ENCODE measurements at regions not wholly inside any gene's neighbourhood (a gene's known extent, or its start where the extent isn't known, plus 50 kb on each side); places are given as distances from the start of the nearest gene placed in this dataset.

DNA sequence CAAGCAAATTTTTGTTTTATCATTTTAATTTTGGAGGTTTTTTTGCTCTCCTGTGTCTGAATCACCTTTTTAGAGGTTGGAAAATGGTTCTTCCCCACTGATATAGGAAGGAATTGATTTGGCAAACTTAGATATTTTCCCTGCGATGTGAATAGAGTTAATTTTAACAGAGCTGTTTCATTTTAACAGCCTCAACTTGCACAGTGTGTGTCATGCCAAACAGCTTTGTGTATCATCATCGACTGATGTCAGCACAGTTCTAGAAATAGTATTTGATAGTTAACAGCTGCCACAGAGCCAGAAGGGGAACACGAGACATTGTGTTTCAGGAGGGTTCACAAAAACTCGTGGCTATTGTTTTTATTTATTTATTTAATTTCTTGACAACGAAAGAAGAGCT is 243.1 kb upstream of the FOXN3 start:
- DNase-seq (ENCODE audit: low spot score): no peak

DNA sequence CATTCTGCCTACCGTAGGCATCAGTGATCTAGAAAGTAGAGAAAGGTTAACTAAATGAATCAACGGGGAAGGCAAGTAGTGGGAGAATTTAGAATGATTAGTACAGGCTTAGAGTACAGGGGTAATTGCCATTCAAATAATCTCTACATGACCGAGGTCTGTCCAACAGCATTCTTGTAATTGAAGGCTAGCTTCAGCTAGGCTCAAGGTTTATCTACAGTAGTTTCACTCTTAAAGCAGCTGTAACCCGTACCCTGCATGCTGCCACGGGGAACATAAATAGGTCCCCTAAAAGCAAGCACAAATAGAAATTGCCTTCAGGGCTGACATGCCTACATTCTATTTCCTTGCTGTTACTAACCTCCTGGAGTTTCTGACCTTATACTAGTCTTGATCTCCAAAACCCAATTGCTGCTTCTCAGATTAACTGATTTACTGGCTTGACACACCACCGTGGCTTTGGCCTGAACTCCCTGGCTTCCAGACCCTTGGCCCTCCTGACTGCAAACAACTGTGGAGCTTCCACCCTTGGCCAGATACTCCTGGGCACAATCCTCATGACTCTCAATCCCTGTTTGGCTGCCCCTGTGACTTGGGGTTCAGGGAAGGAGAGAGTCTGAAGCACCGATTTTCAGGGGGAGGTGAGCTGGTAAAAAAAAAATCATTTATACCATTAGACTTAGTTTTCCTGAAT is 242.1 kb upstream of the FOXN3 start:
- no peak for DNase-seq (ENCODE audit: low spot score)

DNA sequence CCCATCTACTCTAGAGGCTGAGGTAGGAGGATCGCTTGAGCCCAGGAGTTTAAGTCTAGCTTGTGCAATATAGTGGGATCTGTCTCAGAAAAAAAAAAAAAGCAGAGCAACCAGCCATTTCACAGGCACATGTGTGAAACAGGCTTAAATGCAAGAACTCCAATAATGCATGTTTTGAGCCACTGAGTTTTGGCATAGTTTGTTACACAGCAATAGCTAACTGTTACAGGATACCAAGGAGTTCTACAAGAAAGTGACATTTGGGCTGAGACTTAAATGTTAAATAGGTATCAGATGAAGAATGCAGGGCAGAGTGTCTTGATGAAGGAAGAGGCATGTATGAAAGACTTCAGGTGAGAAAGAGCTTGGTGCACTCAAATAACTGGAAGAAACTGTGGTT is 240.0 kb upstream of the FOXN3 start:
- DNase-seq (ENCODE audit: low spot score): no peak

DNA sequence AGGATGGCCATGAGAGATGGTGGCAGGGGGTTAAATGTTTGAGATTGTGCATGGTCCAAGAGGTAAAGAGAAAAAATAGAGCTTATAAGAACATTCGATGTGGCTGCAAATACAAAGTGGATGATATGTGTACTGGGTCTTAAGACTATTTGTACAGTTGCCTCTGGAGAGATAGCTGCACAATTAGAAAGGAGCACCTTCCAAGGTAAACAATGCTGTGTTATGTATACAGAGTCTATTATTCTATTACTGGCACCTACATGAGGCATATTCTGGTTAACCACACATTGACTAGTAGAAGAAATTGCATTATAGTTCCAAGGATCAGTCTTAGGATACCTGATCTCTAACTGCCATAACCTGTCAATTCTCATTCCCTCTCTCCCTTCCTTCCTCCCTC is 238.0 kb upstream of the FOXN3 start:
- no peak for DNase-seq (ENCODE audit: low spot score)

DNA sequence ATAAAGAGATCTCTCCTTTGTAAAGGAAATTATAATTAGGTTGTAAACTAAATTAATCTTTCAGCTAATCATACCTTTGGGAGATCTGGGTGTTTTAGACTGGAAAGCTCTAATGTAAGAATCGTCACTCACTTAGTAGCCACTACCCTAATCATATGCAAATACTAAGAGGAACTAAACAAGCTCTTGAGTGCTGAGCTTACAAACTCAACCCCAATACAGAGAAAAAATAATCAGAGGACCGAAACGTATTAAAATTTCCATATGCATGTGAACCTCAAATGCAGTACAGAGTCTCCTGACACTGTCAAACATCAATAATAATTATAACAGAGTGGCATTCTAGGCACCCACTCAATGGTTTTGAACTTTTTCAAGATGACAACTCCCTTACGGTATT is 235.3 kb upstream of the FOXN3 start:
- DNase-seq (ENCODE audit: low spot score): no peak

DNA sequence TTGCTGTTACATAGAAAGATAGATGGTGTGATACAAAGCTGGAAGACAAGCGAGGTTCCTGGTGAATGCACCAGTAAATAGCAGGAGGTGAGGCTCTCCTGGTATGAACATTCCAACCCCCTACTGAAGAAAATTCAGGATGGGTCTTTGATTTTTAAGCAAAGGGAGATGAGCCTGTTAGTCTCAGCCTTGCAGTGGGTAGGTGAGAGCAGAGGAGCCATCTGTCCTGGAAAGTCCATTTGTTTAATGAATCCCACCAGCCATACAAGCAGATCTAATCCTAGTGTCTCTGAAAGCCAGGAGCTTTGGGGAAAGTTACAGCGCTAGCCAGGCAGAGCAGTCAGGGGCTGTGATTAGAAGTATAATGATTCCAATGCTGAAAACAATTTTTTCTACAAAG is 234.8 kb upstream of the FOXN3 start:
- DNase-seq (ENCODE audit: low spot score): peak; percentile 73

DNA sequence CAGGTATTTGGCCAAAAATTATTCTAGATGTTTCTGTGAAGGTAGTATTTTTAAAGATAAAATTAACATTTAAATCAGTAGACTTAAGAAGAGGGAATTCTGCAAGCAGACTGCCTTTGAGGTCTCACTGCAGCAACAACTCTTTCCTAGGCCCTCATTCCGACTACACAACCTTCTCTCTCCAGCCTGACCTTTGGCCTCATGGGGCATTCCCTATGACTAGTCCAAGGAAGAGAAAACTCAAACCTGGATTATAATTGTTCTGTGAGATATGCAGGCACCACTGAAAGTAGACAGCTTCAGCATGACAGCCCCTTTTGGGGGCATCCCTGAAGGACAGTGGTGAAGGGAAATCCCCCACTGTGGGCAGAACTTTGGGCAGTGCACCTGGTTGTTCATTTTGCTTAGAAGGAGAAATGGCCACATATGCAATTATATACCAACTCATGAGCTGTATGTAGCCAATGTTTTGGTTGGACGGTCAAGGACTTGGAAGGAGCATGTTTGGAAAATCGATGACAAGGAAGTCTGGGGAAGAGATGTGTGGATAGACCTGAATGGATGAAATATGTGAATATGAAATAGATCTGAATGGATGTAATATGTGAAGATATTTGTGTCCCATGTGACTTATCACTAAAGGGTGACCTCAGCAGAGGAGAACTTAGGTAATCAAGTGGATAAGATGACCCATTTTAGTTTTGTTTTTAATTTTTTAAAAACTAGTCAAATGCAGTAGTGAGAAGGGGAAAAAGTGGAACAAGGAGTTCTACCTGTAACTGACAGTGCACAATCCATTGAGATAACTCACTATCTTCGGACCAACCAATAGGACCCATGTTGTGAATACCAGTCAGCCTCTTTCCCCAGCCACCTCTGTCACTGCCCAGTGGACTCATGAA is 233.3 kb upstream of the FOXN3 start:
- no peak for DNase-seq (ENCODE audit: low spot score)

DNA sequence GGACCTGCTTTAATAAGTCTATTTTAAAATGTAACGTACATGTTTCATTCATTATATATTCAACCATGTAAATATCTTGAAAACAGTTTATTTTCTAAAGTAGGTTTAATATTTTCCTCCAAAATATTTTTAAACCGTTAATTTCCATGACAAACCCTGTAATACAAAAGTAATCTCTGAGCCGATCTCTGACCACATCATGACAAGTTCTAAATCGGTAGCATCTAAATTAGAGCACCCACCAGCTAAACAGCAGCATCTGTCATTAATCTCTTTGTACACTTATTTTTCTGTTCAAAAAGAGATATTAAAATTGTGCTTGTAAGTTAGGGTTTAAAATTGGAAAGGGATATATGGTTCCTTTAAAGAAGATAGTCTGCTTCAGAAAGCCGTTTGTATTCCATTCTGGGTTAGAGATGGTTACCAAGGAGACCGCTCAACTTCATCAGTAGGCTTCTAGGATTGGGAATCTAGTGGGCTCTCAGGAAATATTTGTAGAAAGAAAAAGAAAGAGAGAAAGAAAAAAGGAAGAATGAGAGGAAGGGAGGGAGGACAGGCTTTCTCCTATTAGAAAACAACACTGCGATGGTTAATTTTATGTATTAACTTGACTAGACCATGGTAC is 232.5 kb upstream of the FOXN3 start:
- DNase-seq (ENCODE audit: low spot score): no peak

DNA sequence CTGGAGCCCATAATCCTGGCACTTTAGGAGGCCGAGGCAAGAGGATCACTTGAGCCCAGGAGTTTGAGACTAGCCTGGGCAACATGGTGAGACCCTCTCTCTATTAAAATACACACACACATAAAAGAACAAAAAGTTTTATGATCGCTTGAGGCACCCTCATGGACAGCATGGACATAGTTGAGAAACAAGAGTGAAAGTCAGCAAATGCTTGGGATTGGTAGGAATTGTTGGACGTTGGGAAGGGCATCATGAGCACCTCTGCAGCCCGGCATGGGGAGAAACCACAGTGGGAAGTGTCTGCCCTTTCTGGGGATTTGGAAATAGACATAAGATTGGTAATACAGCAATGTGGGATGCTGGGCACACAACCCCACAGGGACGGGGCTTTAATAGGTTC is 231.9 kb upstream of the FOXN3 start:
- no peak for DNase-seq (ENCODE audit: low spot score)

DNA sequence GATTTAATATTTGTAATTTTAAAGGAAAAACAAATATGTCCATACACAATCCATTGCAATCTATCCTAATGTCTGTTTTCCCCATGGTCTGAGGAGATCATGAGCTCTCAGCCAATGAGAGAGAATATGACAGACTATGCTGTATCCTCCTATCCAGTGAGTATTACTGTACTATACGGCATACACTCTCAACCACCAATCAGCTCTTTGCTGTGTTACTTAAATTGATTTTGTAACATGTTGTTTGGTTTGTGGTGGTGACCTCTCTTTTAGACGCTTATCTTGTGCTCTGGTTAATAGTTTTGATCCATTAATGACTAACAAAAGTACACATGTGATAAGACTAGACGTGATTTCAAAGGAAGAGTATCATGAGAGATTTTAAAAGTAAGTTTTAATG is 231.5 kb upstream of the FOXN3 start:
- DNase-seq (ENCODE audit: low spot score): no peak

DNA sequence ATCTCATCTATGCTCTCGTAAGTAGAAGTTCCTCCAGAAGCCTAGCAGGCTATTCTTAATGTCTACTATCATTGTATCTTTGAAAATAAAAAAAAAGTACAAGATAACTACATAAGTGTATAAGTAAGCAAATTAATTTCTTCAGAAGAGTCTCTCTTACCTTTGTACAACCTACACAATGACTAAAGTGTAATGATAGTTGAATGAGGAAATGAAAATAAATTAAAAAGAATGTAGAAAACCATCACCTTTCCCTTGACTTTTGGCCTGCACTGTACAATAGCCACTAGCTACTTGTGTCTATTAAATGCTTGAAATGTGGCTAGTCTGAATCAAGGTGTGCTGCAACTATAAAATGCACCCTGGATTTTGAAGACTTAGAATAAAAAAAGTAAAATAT is 229.9 kb upstream of the FOXN3 start:
- DNase-seq (ENCODE audit: low spot score): no peak

DNA sequence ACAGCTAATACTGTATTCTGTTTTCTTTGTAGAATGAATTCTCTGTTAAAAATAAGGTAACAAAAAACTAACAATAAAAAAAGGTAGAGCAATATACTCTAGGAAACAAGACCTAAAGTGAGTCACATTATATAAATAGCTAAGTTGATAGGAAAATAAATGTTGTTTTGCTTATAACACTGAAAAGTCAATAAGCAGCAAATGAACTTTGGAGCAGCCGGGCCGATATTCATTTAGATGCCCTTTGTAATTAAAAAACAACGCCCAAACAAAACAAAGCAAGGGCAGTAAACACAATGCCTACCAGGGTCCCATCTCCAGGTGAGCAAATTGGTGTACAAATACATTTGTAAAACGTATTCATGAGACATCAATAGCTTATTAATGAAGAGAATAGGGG is 227.6 kb upstream of the FOXN3 start:
- no peak for DNase-seq (ENCODE audit: low spot score)

DNA sequence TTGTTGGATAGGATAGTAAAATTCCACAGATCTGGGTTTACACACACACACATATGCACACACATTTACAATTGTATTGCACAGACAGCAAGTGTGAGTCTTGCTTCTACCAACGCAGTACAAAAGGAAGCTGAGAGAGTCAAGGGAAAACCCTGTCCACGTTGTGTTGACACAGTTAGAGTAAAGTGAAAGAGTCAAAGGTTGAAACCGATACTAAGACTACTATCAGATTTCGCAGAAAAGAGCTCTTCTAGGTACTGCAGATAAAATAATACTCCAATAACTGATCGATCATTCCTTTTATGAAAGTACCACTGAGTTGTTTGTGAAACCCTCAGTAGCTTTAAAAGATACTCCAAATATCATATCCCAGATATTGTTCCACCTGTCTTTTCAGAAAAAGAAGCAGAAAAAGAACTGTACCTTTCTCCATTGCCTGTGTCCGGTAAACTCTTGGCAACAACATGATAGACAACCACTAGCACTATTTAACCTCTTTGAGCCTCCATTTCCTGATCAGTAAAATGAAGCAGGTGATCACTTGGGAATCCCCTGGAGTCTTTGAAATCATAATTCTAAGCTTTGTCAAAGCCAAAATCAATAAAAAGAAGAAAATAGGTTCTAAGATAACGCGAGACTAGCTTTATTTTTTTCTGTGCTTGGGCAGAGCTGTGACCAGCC is 224.6 kb upstream of the FOXN3 start:
- no peak for DNase-seq (ENCODE audit: low spot score)

DNA sequence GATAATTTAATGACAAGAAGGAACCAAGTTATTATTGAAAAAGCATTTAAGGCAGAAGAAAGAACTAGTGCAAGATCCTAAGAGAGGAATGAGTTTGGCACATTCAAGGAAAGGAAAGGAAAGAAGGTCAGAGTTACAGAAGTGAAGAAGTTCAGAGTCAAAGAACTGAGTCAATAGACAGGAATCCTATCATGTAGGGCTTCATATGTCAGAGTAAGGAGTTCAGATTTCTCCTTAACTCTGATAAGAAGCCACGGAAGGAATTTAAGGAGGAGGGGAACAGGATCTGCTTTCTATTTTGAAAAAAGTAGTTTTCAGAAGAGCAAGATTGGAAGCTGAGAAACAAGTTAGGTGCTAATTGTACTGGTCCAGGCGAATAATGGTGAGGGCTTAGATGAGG is 223.1 kb upstream of the FOXN3 start:
- no peak for DNase-seq (ENCODE audit: low spot score)

DNA sequence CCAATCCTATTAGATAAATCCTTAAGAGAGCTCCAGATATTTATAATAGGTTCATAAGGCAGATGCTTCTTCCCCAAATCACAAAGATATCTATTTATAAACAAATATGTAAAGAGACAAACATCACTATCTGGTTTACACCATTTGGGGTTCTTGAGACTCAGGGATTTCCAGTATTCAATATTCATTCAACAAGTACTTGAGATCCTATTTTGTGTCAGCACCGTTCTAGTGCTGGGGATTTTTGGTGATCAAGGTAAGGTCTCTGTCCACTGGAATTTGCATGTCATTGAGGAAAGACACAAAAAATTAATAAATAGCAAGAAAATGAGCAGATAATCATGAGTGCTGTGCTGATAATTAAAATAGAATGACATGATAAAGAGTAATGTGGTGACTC is 222.7 kb upstream of the FOXN3 start:
- DNase-seq (ENCODE audit: low spot score): no peak

DNA sequence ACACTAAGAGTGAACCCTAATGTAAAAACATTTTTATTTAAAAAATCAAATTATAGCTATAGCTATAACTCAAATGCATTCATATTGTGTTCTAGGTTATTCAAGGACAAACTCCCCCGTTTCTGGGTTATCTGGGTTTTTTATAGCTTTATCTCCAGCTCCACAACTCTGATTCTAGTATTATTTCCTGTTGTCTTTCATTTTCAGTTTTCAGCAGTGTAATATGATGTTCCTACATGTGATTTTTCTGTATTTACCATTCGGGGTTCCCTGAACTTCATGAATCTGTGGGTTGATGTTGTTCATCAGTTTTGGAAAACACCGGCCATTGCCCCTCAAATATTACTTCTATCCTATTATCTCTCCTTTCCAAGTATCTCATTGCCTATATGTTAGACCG is 221.9 kb upstream of the FOXN3 start:
- DNase-seq (ENCODE audit: low spot score): no peak

DNA sequence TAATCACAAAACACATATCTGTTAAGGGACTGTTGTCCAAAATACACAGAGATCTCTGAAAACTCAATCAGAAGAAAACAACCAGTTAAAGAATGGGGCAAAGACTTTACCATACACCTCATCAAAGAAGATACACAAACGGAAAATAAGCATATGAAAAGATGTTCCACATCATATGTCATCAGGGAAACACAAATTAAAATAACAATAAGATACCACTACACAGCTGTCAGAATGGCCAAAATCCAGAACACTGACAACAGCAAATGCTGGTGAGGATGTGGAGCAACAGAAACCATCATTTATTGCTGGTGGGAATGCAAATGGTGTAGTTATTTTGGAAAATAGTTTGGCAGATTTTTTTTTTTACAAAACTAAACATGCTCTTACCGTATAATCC is 220.5 kb upstream of the FOXN3 start:
- no peak for DNase-seq (ENCODE audit: low spot score)

DNA sequence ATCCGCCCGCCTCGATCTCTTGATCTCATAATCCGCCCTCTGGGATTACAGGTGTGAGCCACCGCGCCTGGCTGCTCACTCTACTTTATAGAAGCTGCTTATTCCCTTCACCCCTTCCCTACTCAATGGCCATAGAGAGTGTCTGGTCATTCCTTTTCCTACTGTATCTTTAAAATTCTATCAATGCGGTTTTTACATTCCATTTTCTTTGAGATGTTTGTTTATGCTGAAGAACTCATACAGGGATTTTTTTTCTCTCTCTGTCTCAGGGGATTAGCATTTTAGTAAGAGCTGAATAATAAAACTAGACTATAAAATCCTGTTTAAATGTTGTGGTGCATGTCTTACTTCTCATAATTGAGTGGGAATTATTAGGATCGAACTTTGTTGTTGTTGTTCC is 218.6 kb upstream of the FOXN3 start:
- DNase-seq (ENCODE audit: low spot score): no peak

DNA sequence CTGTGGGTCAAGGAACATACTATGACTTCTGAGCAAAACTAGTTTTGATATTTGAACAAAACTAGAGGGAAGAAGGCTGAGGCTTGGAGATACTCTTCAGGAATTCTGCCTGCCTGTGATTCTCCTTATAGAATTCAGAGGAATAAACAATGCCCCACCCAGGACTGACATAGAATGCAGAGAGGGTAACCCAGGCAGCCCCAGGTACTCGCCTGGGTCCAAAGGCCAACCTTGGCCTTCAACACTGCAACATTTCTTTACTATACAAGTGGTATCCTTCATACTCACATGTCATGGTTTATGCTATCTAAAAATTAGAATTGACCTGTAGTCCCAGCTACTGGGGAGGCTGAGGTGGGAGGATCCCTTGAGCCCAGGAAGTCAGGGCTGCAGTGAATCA is 217.0 kb upstream of the FOXN3 start:
- DNase-seq (ENCODE audit: low spot score): no peak

DNA sequence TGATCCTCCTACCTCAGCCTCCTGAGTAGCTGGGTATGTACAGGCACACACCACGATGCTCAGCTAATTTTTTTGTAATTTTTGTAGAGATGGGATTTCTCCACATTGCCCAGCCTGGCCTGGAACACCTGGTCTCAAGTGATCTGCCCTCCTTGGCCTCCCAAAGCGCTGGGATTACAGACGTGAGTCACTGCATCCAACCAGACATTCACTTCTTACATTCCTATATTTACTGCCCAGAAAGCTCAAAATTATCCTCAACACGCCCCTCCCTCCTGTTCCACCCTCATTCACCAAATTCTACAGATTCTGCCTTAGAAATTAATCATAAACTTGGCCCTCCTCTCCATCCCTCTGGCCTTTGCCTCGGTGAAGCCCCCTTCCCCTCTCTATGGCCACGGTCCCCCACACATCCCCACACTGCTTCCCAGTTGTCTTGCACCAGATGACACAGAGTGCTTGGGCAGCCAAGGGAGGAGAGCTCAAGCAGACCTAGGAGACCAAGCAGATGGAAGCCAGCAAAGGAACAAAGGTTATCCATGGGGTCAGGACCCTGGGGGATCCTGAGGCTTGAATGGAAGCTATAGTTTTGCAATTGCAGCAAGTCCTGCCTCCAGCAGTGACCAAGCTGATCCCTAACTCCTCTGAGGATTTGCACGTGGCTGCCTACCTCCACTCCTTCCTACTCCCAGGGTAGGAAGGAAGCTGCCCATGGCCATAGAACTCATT is 213.2 kb upstream of the FOXN3 start:
- DNase-seq (ENCODE audit: low spot score): no peak

DNA sequence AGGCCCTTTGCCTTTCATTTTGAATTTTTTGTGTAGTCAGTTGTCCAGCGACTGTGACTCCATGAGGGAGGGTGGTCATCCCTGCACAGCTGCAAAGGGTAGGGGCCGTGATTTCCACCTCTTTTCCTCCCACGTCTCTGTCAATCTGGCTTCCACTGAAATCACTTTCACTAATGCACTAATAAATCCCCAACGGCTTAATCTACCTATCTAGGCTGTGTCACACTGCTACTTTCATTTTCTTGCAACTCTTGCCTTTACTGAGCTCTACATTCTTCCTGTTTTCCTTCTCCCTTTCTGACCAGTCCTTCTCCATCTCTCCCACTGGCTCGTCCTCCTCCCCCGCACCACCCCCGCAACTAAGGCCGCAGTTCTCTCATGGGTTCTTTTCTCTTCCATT is 212.3 kb upstream of the FOXN3 start:
- peak; percentile 46 for DNase-seq (ENCODE audit: low spot score)

DNA sequence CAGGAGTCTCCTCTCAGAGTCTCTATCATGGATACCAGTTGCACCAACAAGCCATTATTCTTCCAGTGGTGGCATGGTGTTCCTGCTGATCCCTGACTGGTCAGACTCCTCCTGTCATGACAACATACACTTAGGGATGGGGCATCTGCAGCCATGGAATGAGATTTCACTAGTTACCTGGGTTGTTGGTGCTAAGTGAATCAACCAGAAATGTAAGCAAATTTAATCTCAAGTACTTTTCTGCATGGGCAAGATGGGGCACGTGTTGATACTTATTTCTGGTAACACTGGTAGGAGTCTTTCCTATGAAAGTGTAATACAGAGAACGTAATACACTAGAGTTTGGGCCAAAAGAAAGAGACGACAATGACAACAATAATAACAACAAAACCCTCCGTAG is 211.5 kb upstream of the FOXN3 start:
- no peak for DNase-seq (ENCODE audit: low spot score)

All from D341Med (cell line).